Upper lobe of left lung (tissue), 4 donors: ENCODE measurements at regions not wholly inside any gene's neighbourhood (a gene's known extent, or its start where the extent isn't known, plus 50 kb on each side); places are given as distances from the start of the nearest gene placed in this dataset.

Experiments
- CTCF ChIP-seq, 6 experiments: fragments of 450-650 bp in 4 of 6; fragments of 200-600 bp in 2 of 6; sonication (generic) in 2 of 6; IDR thresholded peaks; one replicate each; pipeline ENCODE4 v1.5.1; 2016 to 2019; ENCODE audit warnings: antibody characterized with exemption in 6 of 6
- EP300 ChIP-seq, 4 donors: sonication (generic); formaldehyde crosslinking; IDR thresholded peaks; one replicate each; pipeline ENCODE4 v1.5.1; 2017; ENCODE audit warnings: antibody characterized with exemption in 4 of 4, control low read depth in 2 of 4
- POLR2A ChIP-seq, 4 donors: fragments of 450-650 bp; IDR thresholded peaks; one replicate each; pipeline ENCODE4 v1.5.1; 2016 to 2017; ENCODE audit warnings: antibody characterized with exemption in 4 of 4, mild to moderate bottlenecking in 2 of 4
- POLR2AphosphoS5 ChIP-seq, 2 donors: sonication (generic); formaldehyde crosslinking; IDR thresholded peaks; one replicate each; pipeline ENCODE4 v1.5.1; 2017; ENCODE audit warnings: antibody characterized with exemption in 2 of 2

DNA sequence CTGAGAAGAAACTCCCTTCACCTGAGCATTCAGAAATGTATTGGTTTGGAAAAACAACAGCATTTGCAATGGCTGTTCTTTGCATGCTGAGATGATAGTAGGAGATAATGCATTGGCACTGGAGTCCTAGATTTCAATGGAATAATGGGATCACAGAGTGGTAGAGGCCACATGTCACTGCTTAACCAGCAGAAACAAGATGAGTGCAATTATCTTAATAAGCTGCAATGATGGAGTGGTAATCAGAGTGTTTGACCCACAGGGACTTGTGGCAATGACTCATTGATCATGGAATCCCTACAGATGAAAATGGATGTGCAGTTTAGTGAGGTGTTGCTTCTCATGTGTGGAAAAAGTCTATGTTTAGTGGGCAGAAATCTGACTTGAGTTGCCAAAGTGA is 218.8 kb upstream of the ZEB2 start:
- TF ChIP-seq CTCF (IDR thresholded peaks at IDR 0.05) (no peak), POLR2A (IDR thresholded peaks at IDR 0.05) (no peak), POLR2AphosphoS5 (IDR thresholded peaks at IDR 0.05) (no peak), EP300 (IDR thresholded peaks at IDR 0.05) (no peak)
